ENCODE measurements at regions not wholly inside any gene's neighbourhood (a gene's known extent, or its start where the extent isn't known, plus 50 kb on each side); places are given as distances from the start of the nearest gene placed in this dataset.

DNA sequence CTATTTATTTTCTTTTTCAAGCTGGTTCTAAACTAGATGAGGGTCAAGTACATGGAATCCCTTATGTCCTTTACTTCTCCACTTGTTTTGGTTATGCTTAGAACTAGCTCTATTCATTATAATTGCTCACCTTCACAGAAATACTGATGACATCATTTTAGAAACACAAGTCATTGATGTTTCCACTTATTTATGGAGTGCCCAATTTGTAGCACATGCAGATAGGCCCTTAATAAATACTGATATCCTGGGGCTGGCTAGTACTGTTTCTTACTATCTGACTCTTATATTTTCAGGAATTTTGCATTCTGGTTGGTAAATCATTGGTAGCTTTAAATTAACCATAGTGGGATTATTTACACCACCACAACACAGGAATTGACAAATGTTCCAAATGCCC, 112.2 kb downstream of the NAA11 start:
- TF ChIP-seq GTF2F1 (IDR thresholded peaks at IDR 0.05; ENCODE audit: low read depth, low read length) (no peak), NRF1 (conservative IDR thresholded peaks at IDR 0.05 in 1 of 2, IDR thresholded peaks at IDR 0.05 in 1 of 2) (no peak), SOX6 (IDR thresholded peaks at IDR 0.05) (no peak), CAMTA2 (CRISPR knock-in tag; conservative IDR thresholded peaks at IDR 0.05) (0 out of 2 replicates have a peak, but pooled peaks have one; percentile 49), TARDBP (IDR thresholded peaks at IDR 0.05) (no peak), ZNF174 (CRISPR knock-in tag; IDR thresholded peaks at IDR 0.05) (no peak), RBM39 (optimal IDR thresholded peaks at IDR 0.05; ENCODE audit: low read depth, low read length) (no peak), ZNF79 (CRISPR knock-in tag; IDR thresholded peaks at IDR 0.05; ENCODE audit: low read depth) (no peak), KAT8 (IDR thresholded peaks at IDR 0.05; ENCODE audit: low read depth) (no peak), MAFF (IDR thresholded peaks at IDR 0.05; ENCODE audit: low read length) (no peak)
- TF ChIP-seq, protein P1, sequence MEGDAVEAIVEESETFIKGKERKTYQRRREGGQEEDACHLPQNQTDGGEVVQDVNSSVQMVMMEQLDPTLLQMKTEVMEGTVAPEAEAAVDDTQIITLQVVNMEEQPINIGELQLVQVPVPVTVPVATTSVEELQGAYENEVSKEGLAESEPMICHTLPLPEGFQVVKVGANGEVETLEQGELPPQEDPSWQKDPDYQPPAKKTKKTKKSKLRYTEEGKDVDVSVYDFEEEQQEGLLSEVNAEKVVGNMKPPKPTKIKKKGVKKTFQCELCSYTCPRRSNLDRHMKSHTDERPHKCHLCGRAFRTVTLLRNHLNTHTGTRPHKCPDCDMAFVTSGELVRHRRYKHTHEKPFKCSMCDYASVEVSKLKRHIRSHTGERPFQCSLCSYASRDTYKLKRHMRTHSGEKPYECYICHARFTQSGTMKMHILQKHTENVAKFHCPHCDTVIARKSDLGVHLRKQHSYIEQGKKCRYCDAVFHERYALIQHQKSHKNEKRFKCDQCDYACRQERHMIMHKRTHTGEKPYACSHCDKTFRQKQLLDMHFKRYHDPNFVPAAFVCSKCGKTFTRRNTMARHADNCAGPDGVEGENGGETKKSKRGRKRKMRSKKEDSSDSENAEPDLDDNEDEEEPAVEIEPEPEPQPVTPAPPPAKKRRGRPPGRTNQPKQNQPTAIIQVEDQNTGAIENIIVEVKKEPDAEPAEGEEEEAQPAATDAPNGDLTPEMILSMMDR (IDR thresholded peaks at IDR 0.05 in 2 of 3, conservative IDR thresholded peaks at IDR 0.05 in 1 of 3; ENCODE audit: insufficient read depth in 2 of 3, low read depth in 1 of 3, low read length in 3 of 3), result no peak

Data from K562 (cell line).